ENCODE measurements at regions not wholly inside any gene's neighbourhood (a gene's known extent, or its start where the extent isn't known, plus 50 kb on each side); places are given as distances from the start of the nearest gene placed in this dataset.

DNA sequence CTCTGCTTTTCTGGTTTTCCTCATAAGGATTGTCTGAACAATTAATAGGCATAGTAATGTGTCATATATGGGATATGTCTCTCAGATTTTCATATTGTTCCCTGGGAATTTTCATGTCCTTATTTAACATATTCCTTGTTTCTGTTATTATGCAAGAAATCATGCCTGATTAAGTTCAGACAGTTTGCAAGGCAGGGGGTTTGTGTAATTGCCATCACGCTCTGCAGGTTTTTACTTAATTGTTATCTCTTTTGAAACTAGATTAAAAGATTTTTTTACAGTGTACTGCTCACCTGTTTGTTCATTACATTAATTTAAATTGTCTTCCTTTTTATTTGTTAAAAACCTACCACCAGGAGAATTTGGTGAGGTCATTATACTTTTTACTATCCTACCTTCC, 1253.2 kb upstream of the PRR20A start:
- no peak overlapping the region for H3K27ac ChIP-seq
- no peak for DNase-seq (ENCODE audit: low spot score)
- ChIA-PET CTCF (no interaction called here), POLR2A (ENCODE audit: low non-redundant PET) (no interaction called here)
- TF ChIP-seq CTCF (conservative IDR thresholded peaks at IDR 0.05; ENCODE audit: low read depth), result no peak

GRCh38 chr13:55893540-55893939, 1247.2 kb upstream of the PRR20A start:
- POLR2A ChIA-PET (ENCODE audit: low non-redundant PET), result no interaction called here
- H3K27ac ChIP-seq, result no peak overlapping the region
- peak; percentile 5 for DNase-seq (ENCODE audit: low spot score)
- CTCF ChIA-PET, result no interaction called here
- no peak for TF ChIP-seq CTCF (conservative IDR thresholded peaks at IDR 0.05; ENCODE audit: low read depth)

DNA sequence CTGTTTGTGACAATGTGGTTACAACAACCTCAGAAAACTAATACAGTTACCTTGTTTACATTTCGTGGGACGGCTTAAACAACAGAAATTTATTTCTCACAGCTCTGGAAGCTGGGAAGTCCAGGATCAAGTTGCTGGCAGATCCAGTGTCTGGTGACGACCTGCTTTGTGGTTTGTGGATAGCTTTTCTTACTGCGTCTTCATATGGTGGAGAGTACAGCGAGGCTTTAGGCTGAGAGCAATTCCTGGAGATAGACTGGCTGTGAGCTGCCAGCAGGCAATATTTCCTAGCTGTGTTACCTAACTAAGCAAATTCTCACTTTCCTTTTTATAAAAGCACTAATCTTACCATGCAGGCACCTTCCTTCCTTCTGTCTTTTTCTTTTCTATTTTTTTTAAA, 1203.5 kb upstream of the PRR20A start:
- no peak for TF ChIP-seq CTCF (conservative IDR thresholded peaks at IDR 0.05; ENCODE audit: low read depth)
- H3K27ac ChIP-seq, result no peak overlapping the region
- POLR2A ChIA-PET (ENCODE audit: low non-redundant PET), result no interaction called here
- CTCF ChIA-PET, result no interaction called here
- DNase-seq (ENCODE audit: low spot score), result no peak

DNA sequence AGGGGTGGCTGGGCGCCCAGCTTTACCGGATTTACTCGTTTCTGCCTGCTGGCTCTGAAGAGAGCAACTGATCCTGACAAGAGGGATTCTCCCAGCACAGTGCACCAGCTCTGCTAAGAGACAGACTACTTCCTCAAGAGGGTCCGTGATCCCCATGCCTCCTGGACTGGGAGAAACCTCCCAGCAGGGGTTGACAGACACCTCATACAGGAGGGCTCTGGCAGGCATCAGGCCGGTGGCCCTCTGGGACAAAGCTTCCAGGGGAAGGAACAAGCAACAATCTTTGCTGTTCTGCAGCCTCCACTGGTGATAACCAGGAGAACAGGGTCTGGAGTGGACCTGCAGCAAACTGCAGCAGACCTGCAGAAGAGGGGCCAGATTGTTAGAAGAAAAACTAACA, 1192.5 kb upstream of the PRR20A start:
- TF ChIP-seq CTCF (conservative IDR thresholded peaks at IDR 0.05; ENCODE audit: low read depth), result no peak
- H3K27ac ChIP-seq, result no peak overlapping the region
- ChIA-PET CTCF (no interaction called here), POLR2A (ENCODE audit: low non-redundant PET) (no interaction called here)
- DNase-seq (ENCODE audit: low spot score), result no peak

DNA sequence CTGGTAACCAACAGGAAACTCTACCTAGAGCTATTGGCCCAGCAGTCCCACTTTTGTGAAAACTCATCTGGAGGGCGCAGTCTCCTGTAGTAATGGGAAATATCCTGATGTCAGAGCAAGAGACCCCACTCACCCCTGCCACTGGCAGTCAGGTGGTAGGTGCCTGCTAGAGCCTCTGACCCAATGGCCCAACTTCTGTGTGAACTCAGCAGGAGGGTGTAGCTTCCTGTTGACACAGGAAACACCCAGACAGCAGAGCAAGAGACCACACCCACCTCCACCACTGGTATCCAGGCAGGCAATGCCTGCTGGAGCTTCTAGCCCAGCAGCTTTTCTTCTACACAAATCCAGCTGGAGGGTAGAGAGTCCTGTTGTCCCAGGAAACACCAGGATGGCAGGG, 1176.8 kb upstream of the PRR20A start:
- DNase-seq (ENCODE audit: low spot score), result no peak
- CTCF ChIA-PET, result interaction anchor here (0.6 to 0.7 kb wide), 2 partner anchors 167 to 347 kb away, joined by 3 to 4 read pairs; no protein-coding TSS in a partner anchor

DNA sequence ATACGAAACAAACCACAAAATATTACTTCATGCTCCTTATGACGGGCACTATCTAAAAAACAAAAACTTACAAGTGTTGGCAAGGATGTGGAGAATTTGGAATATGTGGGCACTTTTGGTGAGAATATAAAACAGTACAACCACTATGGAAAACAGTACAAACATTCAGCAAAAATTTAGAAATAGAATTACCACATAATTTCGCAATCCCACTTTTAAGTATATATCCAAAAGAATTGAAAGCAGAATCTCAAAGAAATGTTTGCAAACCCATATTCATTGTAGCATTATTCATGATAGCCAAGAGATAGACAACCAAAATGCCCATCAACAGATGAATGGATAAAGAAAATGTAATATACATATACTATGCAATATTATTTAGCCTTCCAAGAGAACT, 1173.7 kb upstream of the PRR20A start:
- CTCF ChIA-PET, result no interaction called here
- DNase-seq (ENCODE audit: low spot score), result no peak
- no peak overlapping the region for H3K27ac ChIP-seq
- POLR2A ChIA-PET (ENCODE audit: low non-redundant PET), result no interaction called here
- TF ChIP-seq CTCF (conservative IDR thresholded peaks at IDR 0.05; ENCODE audit: low read depth), result no peak

More for the DNA sequence above, 1176.8 kb upstream of the PRR20A start:
- no peak for TF ChIP-seq CTCF (conservative IDR thresholded peaks at IDR 0.05; ENCODE audit: low read depth)
- POLR2A ChIA-PET (ENCODE audit: low non-redundant PET), result no interaction called here
- H3K27ac ChIP-seq, result no peak overlapping the region

DNA sequence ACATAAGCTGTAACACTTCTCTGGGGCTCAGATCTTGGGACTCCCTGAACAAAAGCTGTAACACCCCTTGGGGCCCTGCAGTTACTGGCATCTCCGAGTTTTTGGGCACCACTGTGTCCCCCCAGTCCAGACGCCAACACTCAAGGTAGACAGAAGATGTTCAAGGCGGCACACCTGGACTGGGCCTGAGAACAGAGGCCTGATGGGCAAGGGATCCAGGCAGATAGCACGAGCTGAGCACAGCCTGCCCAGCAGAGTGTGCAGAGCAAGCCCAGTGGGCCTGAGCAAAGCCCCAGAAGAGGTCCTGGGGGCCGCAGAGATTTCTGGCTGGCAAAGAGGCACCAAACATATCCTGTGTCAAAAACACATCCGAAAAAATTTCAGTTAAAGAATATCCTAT, 1163.3 kb upstream of the PRR20A start:
- POLR2A ChIA-PET (ENCODE audit: low non-redundant PET), result no interaction called here
- DNase-seq (ENCODE audit: low spot score), result no peak
- CTCF ChIA-PET, result no interaction called here
- no peak overlapping the region for H3K27ac ChIP-seq
- TF ChIP-seq CTCF (conservative IDR thresholded peaks at IDR 0.05; ENCODE audit: low read depth), result no peak

All from RWPE1 (cell line).